Activated T-helper 17 cell treated with anti-CD3 and anti-CD28 coated beads, Interleukin-2, amount 50 U/mL, for 72 hours (primary cell): ENCODE measurements at regions not wholly inside any gene's neighbourhood (a gene's known extent, or its start where the extent isn't known, plus 50 kb on each side); places are given as distances from the start of the nearest gene placed in this dataset.
"Not testable (repeated sequence)": the region's sequence is repeated elsewhere in the genome, so short reads cannot be mapped to it uniquely, and the experiment has no call there.

Experiments used
- ATAC-seq: fragments of 150-1000 bp; cut with Tn5 transposase; replicated peaks from 2 replicates; pipeline ENCODE4 v1.10.0; 2021; ENCODE audit warnings: mild to moderate bottlenecking, moderate library complexity
- H3K27ac Mint-ChIP-seq: one replicate; pipeline ENCODE4 v1.8.0; 2022; ENCODE audit warnings: mixed read lengths
- H3K27me3 Mint-ChIP-seq: one replicate; pipeline ENCODE4 v1.8.0; 2022; ENCODE audit warnings: mixed read lengths
- H3K36me3 Mint-ChIP-seq: one replicate; pipeline ENCODE4 v1.8.0; 2022; ENCODE audit warnings: low read depth, mild to moderate bottlenecking, mixed read lengths
- H3K4me1 Mint-ChIP-seq: one replicate; pipeline ENCODE4 v1.8.0; 2022; ENCODE audit warnings: mixed read lengths
- H3K4me3 Mint-ChIP-seq: one replicate; pipeline ENCODE4 v1.8.0; 2022; ENCODE audit warnings: mild to moderate bottlenecking, mixed read lengths
- H3K9me3 Mint-ChIP-seq: one replicate; pipeline ENCODE4 v1.8.0; 2022; ENCODE audit warnings: mixed read lengths

DNA sequence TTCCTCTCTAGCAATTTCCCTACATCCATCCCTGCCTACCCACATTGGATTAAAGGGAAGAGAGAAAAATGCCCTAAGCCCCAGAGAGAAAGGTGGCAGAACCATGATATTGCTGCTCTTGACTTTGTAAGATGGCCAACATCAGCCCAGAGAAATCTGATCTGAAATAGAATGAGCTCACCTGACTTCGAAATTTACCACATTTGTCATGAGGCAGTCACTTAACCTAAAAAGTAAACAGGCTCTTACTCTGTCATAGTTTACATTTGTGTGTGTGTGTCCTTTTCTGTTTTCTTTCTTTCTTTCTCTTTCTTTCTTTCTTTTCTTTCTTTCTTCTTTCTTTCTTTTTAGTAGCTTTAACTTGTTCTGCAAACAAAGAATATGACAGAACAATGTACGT lies 255.0 kb upstream of the PLGLB1 start:
- H3K36me3 Mint-ChIP-seq, H3K27ac Mint-ChIP-seq, H3K27me3 Mint-ChIP-seq, H3K9me3 Mint-ChIP-seq, ATAC-seq, H3K4me1 Mint-ChIP-seq, H3K4me3 Mint-ChIP-seq: not testable (repeated sequence)

DNA sequence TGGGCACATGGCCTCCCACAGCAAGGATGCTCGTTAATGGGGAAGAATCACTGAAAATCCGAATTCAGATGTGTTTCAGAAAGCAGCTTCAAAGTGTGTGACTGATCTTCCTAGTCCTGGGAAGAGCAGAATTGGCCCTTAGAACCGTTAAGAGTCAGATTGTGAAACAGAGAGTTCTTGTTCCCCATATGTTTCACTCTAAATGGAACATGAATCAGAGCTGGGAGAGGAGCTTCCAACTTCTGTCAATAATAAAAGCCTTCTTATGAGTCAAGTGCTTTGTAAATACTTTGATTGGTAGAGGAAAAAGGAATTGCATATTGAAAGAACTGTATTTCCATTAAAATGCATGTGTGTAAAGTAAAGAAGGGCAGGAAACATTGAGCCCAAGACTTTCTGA lies 256.1 kb upstream of the PLGLB1 start:
- not testable (repeated sequence) for H3K4me1 Mint-ChIP-seq, H3K9me3 Mint-ChIP-seq, H3K27ac Mint-ChIP-seq, H3K36me3 Mint-ChIP-seq, ATAC-seq, H3K27me3 Mint-ChIP-seq, H3K4me3 Mint-ChIP-seq

DNA sequence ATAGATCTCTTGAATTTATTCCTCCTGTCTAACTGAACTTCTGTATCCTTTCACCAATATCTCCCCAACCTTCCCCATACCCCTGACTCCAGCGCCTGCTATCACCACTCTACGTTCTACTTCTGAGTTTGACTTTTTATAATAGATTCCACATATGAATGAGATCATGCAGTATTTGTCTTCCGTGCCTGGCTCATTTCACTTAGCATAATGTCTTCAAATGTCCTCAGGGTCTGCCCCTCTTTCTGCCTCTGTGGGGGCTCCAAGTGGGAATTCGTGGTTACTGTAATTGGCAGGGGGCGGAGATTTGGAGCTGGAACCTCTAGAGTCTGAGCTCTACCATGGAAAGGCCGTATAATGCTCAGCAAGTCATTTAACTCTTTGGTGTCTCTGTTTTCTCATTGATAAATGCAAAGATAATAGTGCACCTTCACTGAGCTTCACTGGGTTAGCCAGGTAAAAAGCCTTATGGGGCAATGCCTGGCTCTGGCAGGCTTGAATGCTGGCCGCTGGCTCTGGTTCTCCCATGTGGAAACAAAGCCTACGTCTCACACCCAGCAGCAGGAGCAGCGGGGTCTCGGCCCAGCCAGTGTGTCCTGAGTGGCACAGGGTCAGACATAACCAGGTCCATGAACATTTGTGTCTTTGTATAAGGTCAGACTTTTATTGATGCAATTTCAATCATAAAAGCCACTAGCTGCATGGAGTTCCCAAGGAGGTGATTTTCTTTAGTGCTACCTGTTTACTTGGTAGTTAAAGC lies 259.1 kb upstream of the PLGLB1 start:
- not testable (repeated sequence) for H3K27me3 Mint-ChIP-seq, H3K27ac Mint-ChIP-seq, H3K4me1 Mint-ChIP-seq, H3K9me3 Mint-ChIP-seq, H3K4me3 Mint-ChIP-seq, ATAC-seq, H3K36me3 Mint-ChIP-seq

DNA sequence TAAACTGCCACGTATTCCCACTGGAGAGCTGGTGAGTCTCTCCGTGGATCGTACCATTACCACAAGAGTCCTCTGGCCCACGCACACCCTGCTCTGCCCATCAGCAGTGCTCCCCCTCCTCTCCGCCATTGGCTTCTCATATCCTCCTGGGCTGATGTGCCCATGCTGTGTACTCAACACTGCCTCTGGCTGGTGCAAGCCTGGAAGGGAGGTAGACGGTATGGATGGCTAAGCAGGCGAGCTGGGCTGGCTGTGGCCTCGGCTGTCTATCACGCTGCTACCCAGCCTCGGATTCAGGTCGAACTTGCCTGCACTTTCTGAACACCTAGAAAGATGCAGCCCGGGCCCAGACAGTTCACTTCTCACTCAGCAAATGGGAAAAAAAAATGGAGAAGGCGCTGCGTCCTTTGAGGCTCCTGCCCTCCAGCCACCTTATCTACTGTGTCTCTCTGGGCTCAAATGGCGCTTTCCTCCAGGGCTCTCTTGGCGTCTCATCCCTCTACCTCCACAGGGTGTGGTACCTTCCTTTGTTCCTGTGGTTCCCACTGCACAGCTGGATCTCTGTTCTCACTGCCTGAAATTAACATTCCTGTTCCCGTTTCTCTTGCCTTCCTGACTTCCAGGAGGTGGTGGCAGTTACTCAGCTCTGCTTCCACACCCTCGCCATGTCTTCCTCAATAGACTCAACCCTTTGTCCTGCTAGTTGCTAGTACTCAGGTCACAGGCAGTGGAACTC lies 262.3 kb upstream of the PLGLB1 start:
- not testable (repeated sequence) for H3K27me3 Mint-ChIP-seq, H3K27ac Mint-ChIP-seq, H3K4me3 Mint-ChIP-seq, H3K36me3 Mint-ChIP-seq, H3K9me3 Mint-ChIP-seq, H3K4me1 Mint-ChIP-seq, ATAC-seq

DNA sequence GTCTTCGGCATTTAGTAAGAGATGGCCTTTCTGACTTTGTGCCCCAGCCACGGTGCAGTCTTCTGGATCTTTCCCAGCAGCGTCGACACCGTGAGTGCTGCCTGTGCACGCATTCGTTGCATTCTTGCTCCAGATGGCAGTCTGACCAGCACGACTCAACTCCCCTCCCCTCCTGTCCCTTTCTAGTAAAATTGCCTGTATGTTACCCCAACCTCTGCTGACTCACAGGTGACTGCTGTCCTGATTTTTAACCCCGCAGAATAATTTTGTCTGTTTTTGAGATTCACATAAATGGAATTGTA lies 262.8 kb upstream of the PLGLB1 start:
- H3K9me3 Mint-ChIP-seq, ATAC-seq, H3K27me3 Mint-ChIP-seq, H3K36me3 Mint-ChIP-seq, H3K4me1 Mint-ChIP-seq, H3K4me3 Mint-ChIP-seq, H3K27ac Mint-ChIP-seq: not testable (repeated sequence)

DNA sequence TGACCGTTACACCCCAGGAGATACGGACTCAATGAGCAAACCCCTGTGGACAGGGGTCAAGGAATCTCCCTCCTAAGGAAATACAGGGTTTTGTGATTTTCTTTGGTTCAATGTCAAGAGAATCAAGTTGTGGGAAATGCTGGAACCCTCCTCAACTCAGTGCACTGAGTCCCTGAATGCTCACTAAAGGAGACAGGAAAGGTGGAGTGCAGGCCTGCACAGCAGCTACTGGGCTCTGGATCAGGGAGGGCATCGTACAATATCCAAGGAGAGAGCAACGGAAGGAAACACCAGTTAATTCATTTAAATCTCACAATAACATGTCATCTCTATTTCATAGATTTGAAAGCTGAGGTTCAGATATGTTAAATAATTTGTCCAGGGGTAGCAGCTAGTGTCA lies 263.5 kb upstream of the PLGLB1 start:
- ATAC-seq, H3K27ac Mint-ChIP-seq, H3K9me3 Mint-ChIP-seq, H3K27me3 Mint-ChIP-seq, H3K4me1 Mint-ChIP-seq, H3K4me3 Mint-ChIP-seq, H3K36me3 Mint-ChIP-seq: not testable (repeated sequence)

DNA sequence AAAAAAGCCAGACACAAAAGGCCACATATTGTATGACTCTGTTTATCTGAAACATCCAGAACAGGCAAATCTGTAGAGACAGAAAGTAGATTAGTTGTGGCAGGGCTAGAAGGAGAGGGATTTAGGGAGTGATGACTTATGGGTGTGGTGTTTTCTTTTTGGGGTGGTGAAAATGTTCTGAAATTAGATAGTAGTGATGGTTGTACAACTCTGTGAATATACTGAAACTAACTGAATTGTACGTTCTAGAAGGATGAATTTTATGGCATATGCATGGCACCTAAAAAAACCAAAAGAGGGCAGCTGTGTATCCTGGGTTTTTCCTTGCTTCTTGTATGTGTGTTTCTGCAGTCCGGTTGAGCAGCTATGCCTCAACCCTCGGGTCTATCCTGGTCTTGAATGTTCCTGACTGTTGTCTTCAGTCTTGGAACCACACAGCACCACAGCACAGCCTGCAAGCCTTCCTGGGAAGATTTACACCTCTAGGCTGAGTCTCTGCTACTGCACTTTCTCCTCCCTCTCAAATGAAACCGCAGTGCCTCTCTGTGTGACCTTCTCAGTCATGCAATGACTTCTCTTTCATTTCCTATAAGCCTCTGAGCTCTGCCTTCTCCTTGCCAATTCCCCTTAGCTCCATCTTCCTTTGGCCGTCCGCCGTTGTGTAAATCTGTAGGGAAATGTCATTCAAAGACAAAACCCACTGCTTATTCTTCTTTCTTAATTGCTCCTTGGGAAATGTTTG lies 269.1 kb upstream of the PLGLB1 start:
- not testable (repeated sequence) for H3K9me3 Mint-ChIP-seq, H3K27ac Mint-ChIP-seq
- ATAC-seq: peak; percentile 90

DNA sequence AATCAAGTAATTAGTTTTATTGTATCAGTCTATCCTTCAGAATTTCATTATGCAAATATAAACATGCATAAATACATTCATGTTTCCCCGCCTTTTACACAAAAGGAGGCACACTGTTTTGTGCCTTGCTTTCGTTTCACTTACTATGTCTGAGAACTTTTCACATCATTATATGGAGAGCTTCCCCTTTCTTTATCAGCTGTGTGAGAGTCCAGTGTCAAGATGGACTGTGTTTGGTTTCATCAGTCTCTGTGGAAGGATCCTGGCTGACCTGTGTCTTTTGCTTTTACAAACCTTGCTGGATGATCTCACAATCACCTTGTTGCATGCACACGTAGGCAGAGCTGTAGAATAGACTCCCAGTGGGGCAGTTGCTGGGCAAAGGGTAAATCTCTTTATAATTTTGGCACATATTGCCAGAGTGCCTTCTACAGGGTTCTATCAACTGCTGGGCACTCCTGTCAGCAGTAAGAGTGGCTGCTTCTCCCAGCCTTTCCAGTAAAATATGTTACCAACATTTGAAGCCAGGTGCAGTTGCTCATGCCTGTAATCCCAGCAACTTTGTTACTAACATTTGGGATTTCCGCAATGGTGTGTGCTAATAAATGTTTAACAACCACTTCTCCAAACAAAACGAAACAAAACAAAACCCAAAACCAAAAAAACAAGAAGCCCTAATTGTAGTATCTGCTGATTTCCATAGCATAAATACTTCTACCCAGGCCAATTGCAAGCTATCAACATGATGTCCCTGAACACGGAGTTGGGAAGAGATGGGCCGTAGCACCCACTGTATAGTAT lies 270.0 kb upstream of the PLGLB1 start:
- H3K4me3 Mint-ChIP-seq: peak overlapping the region; percentile 47
- H3K27ac Mint-ChIP-seq, H3K9me3 Mint-ChIP-seq, H3K27me3 Mint-ChIP-seq, H3K36me3 Mint-ChIP-seq, ATAC-seq, H3K4me1 Mint-ChIP-seq: not testable (repeated sequence)

More for the DNA sequence above, 269.1 kb upstream of the PLGLB1 start:
- H3K4me1 Mint-ChIP-seq, H3K36me3 Mint-ChIP-seq, H3K27me3 Mint-ChIP-seq: not testable (repeated sequence)
- H3K4me3 Mint-ChIP-seq: peak overlapping the region; percentile 47

DNA sequence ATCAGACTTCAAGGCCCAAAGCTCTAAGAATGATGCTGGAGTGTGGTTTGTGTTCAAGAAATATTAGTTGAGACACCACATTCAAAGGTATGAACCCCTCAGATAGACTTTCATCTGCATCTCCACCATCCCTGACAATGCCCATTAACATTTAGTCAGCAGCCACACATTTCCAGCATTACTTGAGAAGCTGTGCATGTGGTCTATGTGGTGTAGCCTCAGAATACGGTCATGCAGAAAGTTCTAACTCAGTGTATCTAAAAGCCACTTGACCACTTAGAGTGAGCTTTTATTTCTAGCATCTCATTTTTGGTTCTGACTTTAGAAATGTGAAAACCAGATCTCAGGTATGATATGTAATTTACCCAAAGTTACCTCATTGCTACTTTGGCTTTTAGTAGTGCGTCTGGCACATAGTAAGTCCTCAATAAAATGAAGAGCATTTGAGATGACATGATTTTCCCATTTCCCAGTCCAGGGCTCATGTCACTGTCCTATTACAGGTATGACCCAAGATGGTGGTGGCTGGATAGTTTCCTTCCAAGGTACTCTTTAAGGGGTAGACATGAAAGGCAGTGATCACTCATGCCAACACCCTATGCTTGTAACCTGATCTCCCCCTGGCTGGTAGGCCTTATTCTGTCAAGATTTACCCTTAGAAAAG lies 272.4 kb upstream of the PLGLB1 start:
- not testable (repeated sequence) for H3K27me3 Mint-ChIP-seq, H3K4me1 Mint-ChIP-seq, H3K36me3 Mint-ChIP-seq, H3K9me3 Mint-ChIP-seq, H3K4me3 Mint-ChIP-seq, H3K27ac Mint-ChIP-seq
- peak; percentile 80 for ATAC-seq

DNA sequence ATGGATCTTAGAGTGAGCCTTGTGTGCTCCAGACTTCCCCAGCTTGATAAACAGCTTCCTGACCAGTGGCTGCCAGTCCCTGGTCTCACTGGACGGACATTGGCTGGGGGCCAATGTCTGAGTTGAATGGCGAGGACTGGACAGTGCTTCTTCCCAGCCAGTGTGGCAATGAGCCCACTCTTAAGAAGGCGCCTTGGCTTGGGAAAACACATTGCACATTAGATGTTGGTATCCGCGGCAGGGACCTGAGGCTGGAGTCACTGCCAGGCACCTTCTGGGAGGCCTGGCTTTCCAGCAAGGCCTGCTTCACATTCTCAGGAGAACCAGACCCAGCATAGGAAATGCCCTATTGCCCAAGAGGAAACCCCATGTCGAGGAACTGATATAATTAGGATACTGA lies 273.5 kb upstream of the PLGLB1 start:
- not testable (repeated sequence) for H3K4me1 Mint-ChIP-seq, H3K9me3 Mint-ChIP-seq, H3K27me3 Mint-ChIP-seq, ATAC-seq, H3K27ac Mint-ChIP-seq, H3K4me3 Mint-ChIP-seq, H3K36me3 Mint-ChIP-seq

DNA sequence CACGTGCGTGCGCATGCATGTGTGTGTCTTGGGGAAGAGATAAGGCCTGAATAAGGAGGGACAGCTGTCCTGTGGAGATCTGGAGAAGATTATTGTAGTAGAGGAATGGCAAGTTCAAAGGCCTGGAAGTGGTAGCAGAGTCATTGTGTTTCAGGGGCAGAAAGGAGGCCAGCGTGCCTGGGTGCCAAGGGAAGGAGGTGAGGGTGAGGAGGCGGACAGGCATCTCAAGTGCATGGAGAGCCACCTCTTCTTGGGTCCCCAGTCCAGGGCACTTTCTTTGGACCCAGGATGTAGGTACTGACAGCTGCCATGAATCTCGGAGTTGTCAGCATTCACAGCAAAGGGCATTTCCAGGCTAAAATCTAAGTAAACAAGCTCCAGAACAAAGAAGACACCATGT lies 279.7 kb upstream of the PLGLB1 start:
- H3K27ac Mint-ChIP-seq, H3K27me3 Mint-ChIP-seq, H3K9me3 Mint-ChIP-seq, H3K4me3 Mint-ChIP-seq, H3K36me3 Mint-ChIP-seq, H3K4me1 Mint-ChIP-seq, ATAC-seq: not testable (repeated sequence)

DNA sequence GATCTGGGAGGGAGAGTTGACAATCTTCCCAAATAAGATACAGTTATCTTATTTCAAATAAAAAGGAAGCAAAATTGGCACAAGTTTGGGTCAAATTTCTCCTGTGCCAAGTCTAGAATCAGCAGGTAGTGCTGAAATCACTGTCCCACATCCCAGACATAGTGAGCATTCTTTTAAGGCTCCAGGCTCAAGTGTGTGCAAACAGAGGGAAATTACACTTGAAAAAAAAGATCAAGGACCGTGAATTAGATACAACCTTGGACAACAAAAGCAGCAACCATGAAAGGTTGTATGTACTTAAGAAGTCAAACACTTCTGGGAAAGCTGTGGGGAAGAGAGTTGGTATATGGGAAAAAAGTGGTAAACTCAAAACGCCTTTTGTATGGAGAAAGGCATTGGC lies 280.2 kb upstream of the PLGLB1 start:
- not testable (repeated sequence) for ATAC-seq, H3K27me3 Mint-ChIP-seq, H3K9me3 Mint-ChIP-seq, H3K4me3 Mint-ChIP-seq, H3K4me1 Mint-ChIP-seq, H3K27ac Mint-ChIP-seq, H3K36me3 Mint-ChIP-seq

DNA sequence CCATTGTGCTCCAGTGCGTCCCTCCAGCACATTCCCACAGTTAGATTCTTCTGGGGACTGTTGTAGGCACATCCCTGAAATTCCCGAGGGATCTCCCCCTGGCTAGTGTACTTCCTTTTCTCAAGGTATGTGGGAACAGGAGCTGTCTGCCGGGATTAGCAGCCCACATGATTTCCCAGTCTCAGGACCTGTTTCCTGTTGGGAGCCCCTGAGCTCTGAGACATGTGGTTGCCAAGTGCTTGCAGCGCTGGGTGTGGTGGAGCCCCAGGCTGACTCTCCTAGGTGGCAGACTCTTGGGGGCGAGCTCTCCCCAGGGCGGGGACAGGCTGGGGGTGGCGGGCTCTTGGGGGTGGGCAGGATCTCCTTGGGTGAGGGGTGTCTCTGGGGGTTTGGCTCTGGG lies 287.0 kb upstream of the PLGLB1 start:
- not testable (repeated sequence) for H3K4me1 Mint-ChIP-seq, H3K27me3 Mint-ChIP-seq, H3K36me3 Mint-ChIP-seq, H3K4me3 Mint-ChIP-seq, H3K27ac Mint-ChIP-seq, H3K9me3 Mint-ChIP-seq, ATAC-seq

DNA sequence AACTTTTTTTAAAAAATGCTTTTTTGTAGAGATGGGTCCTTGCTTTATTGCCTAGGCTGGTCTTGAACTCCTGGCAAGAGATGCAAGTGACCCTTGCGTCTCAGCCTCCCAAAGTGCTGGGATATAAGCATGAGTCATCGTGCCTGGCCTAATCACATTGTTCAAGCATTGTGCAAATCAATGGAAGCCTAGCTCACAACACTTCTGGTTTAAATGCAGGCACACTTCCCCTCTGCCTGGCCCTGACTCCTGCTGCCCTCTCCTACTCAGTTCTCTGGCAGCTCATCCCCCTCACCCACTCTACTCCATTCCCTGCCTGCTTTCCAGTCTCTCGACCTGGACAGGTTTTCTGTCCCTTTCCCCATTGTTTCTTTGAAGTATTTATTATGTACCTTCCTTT lies 288.1 kb upstream of the PLGLB1 start:
- not testable (repeated sequence) for H3K4me3 Mint-ChIP-seq, H3K27me3 Mint-ChIP-seq, H3K36me3 Mint-ChIP-seq, H3K4me1 Mint-ChIP-seq, H3K9me3 Mint-ChIP-seq, H3K27ac Mint-ChIP-seq, ATAC-seq
